IMR-90 (cell line): ENCODE measurements at regions not wholly inside any gene's neighbourhood (a gene's known extent, or its start where the extent isn't known, plus 50 kb on each side); places are given as distances from the start of the nearest gene placed in this dataset.

Experiments used
- ATAC-seq: fragments of 200-7000 bp; cut with Tn5 transposase; 2 replicates; pipeline ENCODE4 v1.9.1; 2020; ENCODE audit warnings: low read depth, mild to moderate bottlenecking, moderate library complexity
- BruUV-seq: library from RNA; stranded (reverse); fragments of 400-500 nt; replicated peaks from 2 replicates; lab custom pipeline; 2021; lab: Mats Ljungman, UMichigan
- CTCF ChIA-PET: fragments of 300-600 bp; formaldehyde crosslinking; extraction: SDS; loops from one replicate; lab custom pipeline; 2021; ENCODE audit warnings: antibody characterized with exemption; lab: Yijun Ruan, JAX
- POLR2A ChIA-PET: fragments of 300-600 bp; sonication (Branson Sonifier 250); formaldehyde crosslinking; loops from one replicate; lab custom pipeline; 2022; ENCODE audit warnings: antibody characterized with exemption; ENCODE audit not compliant: unreplicated experiment; lab: Charles Lee
- DNase-seq: peaks from one replicate; pipeline ENCODE4 v3.0.0; 2013
- H2AFZ ChIP-seq: replicated peaks from 2 replicates; pipeline ENCODE3; 2013; ENCODE audit warnings: low read length, mild to moderate bottlenecking; ENCODE audit not compliant: poor library complexity
- H2AK5ac ChIP-seq: 2 replicates; pipeline ENCODE4 v1.6.1; 2013; ENCODE audit warnings: low read depth, low read length, inconsistent platforms
- H2AK9ac ChIP-seq: replicated peaks from 2 replicates; pipeline ENCODE3; 2013; ENCODE audit warnings: mild to moderate bottlenecking, low read depth, low read length, moderate library complexity; ENCODE audit not compliant: poor library complexity
- H2BK120ac ChIP-seq: 2 replicates; pipeline ENCODE4 v1.6.1; 2013; ENCODE audit warnings: low read depth, low read length, inconsistent platforms
- H2BK15ac ChIP-seq: 3 replicates; pipeline ENCODE4 v1.6.1; 2013; ENCODE audit warnings: low read depth, low read length, inconsistent platforms
- H2BK20ac ChIP-seq: 2 replicates; pipeline ENCODE4 v1.6.1; 2013; ENCODE audit warnings: low read depth, mild to moderate bottlenecking, inconsistent platforms, low read length, moderate library complexity
- H2BK5ac ChIP-seq: 2 replicates; pipeline ENCODE4 v1.6.1; 2013; ENCODE audit warnings: mild to moderate bottlenecking, low read depth, low read length, inconsistent platforms; ENCODE audit not compliant: poor library complexity, severe bottlenecking
- H3K14ac ChIP-seq: replicated peaks from 2 replicates; pipeline ENCODE4 v1.6.1; 2013; ENCODE audit warnings: low read depth, low read length, inconsistent platforms
- H3K18ac ChIP-seq: 2 replicates; pipeline ENCODE4 v1.6.1; 2013; ENCODE audit warnings: low read depth, low read length, control low read depth
- H3K23ac ChIP-seq: 2 replicates; pipeline ENCODE4 v1.6.1; 2013; ENCODE audit warnings: low read depth, low read length, inconsistent platforms
- H3K27ac ChIP-seq: 2 replicates; pipeline ENCODE4 v1.5.1; 2013; ENCODE audit warnings: mild to moderate bottlenecking, control low read depth, low read length; ENCODE audit not compliant: insufficient read depth
- H3K27me3 ChIP-seq: 2 replicates; pipeline ENCODE4 v1.6.1; 2013; ENCODE audit warnings: low read length; ENCODE audit not compliant: control insufficient read depth, insufficient read depth
- H3K36me3 ChIP-seq: 2 replicates; pipeline ENCODE4 v1.6.1; 2013; ENCODE audit warnings: low read length, mixed read lengths; ENCODE audit not compliant: control insufficient read depth, insufficient read depth
- H3K4ac ChIP-seq: 2 replicates; pipeline ENCODE4 v1.6.1; 2013; ENCODE audit warnings: low read depth, low read length, inconsistent platforms
- H3K4me1 ChIP-seq: 2 replicates; pipeline ENCODE4 v1.6.1; 2013; ENCODE audit warnings: low read length, mixed read lengths; ENCODE audit not compliant: control insufficient read depth, insufficient read depth
- H3K4me2 ChIP-seq: 2 replicates; pipeline ENCODE4 v1.6.1; 2013; ENCODE audit warnings: low read depth, mild to moderate bottlenecking, control low read depth, low read length, moderate library complexity
- H3K4me3 ChIP-seq: 2 replicates; pipeline ENCODE4 v1.5.1; 2013; ENCODE audit warnings: low read depth, mild to moderate bottlenecking, control low read depth, low read length, moderate library complexity; ENCODE audit not compliant: insufficient read depth
- H3K56ac ChIP-seq: 2 replicates; pipeline ENCODE4 v1.6.1; 2013; ENCODE audit warnings: low read length, inconsistent platforms; ENCODE audit not compliant: insufficient read depth; ENCODE audit errors: extremely low read depth
- H3K79me1 ChIP-seq, 2 experiments: 2 replicates each; pipeline ENCODE4 v1.6.1; 2013; ENCODE audit warnings: low read length in 2 of 2, inconsistent platforms in 1 of 2, low read depth in 1 of 2
- H3K9ac ChIP-seq: 2 replicates; pipeline ENCODE4 v1.6.1; 2013; ENCODE audit warnings: low read depth, low read length, control low read depth
- H3K9me1 ChIP-seq: 2 replicates; pipeline ENCODE4 v1.6.1; 2013; ENCODE audit warnings: low read length, inconsistent platforms; ENCODE audit not compliant: insufficient read depth
- H3K9me3 ChIP-seq: 2 replicates; pipeline ENCODE4 v1.6.1; 2013; ENCODE audit warnings: low read length; ENCODE audit not compliant: control insufficient read depth, insufficient read depth
- H4K20me1 ChIP-seq: 2 replicates; pipeline ENCODE4 v1.6.1; 2013; ENCODE audit warnings: low read length, inconsistent platforms; ENCODE audit not compliant: insufficient read depth
- H4K5ac ChIP-seq: 2 replicates; pipeline ENCODE4 v1.6.1; 2013; ENCODE audit warnings: mild to moderate bottlenecking, low read depth, low read length, control low read depth
- H4K8ac ChIP-seq, 2 experiments: 2 replicates each; pipeline ENCODE4 v1.6.1; 2013; ENCODE audit warnings: low read depth in 2 of 2, low read length in 2 of 2, control low read depth in 1 of 2, inconsistent platforms in 1 of 2
- H4K91ac ChIP-seq: 2 replicates; pipeline ENCODE4 v1.6.1; 2013; ENCODE audit warnings: low read depth, low read length, inconsistent platforms; ENCODE audit not compliant: insufficient read depth
- RAD21 ChIP-seq: IDR thresholded peaks from 2 replicates; pipeline ENCODE4 v1.6.1; 2012; ENCODE audit warnings: low read length, improper control_type of control experiment
- WGBS, 2 experiments: methylation state at CpG; one replicate each; pipeline versions ENCODE4 v1.1.5 to v1.1.7; 2013; ENCODE audit warnings: missing lambda C conversion rate in 2 of 2; ENCODE audit not compliant: insufficient read length in 1 of 2; ENCODE audit errors: extremely low coverage in 2 of 2; 5-methylcytosine and 5-hydroxymethylcytosine counted together
- dilution Hi-C: fragments of 300-500 bp; cut with HindIII; formaldehyde crosslinking; loops from one replicate; pipeline ENCODE4 v1.14.3; 2018; ENCODE audit warnings: low sequenced_read_pairs; ENCODE audit not compliant: unreplicated experiment
- in situ Hi-C: fragments of 300-500 bp; cut with MboI; formaldehyde crosslinking; loops from 3 replicates; pipeline ENCODE4 v1.14.3; 2019; ENCODE audit warnings: low sequenced_read_pairs, inconsistent platforms, mixed read lengths
- intact Hi-C: fragments of 100-400 bp; cut with micrococcal nuclease; formaldehyde crosslinking; loops from 2 replicates; pipeline ENCODE4 v1.10.0; 2022
- TF ChIP-seq, protein P1 (sequence below): fragments of 150-350 bp; IDR thresholded peaks from 2 replicates; pipeline ENCODE4 v1.6.1; 2017; ENCODE audit warnings: mild to moderate bottlenecking, antibody characterized with exemption, low read length, low read depth

- no peak overlapping the region for H3K23ac ChIP-seq
- H4K5ac ChIP-seq = no peak overlapping the region
- no peak overlapping the region; the same call in 1 of the 2 replicates for H2AK5ac ChIP-seq
- intact Hi-C loops (no loop called here), dilution Hi-C loops (no loop called here), in situ Hi-C loops (no loop called here)
- no peak for TF ChIP-seq RAD21
- TF ChIP-seq, protein P1, sequence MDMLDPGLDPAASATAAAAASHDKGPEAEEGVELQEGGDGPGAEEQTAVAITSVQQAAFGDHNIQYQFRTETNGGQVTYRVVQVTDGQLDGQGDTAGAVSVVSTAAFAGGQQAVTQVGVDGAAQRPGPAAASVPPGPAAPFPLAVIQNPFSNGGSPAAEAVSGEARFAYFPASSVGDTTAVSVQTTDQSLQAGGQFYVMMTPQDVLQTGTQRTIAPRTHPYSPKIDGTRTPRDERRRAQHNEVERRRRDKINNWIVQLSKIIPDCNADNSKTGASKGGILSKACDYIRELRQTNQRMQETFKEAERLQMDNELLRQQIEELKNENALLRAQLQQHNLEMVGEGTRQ = no peak
- H2BK20ac ChIP-seq = 0 out of 2 replicates have a peak overlapping the region, but pooled peaks have one; percentile 18
- H3K56ac ChIP-seq = no peak overlapping the region
- H3K9me1 ChIP-seq = no peaks in the 10 kb centered on the region
- no peak overlapping the region for H2AK9ac ChIP-seq
- no CpG with 5 or more reads among the region's 2 CpGs for WGBS, 2 experiments
- ATAC-seq = peak; percentile 46
- H2BK120ac ChIP-seq = no peak overlapping the region
- H4K20me1 ChIP-seq = no peaks in the 10 kb centered on the region
- H3K79me1 ChIP-seq = no peaks in the 10 kb centered on the region
- no peak overlapping the region for H3K14ac ChIP-seq
- H3K4me1 ChIP-seq = peaks cover 2% of the 10 kb centered on the region
- no peak overlapping the region for H3K27ac ChIP-seq
- POLR2A ChIA-PET = no interaction called here
- CTCF ChIA-PET = interaction anchor here (0.6 kb wide), 1 partner anchor 1476 kb away, joined by 3 read pairs; no protein-coding TSS in a partner anchor
- no peak overlapping the region for H2AFZ ChIP-seq
- H3K27me3 ChIP-seq = no peaks in the 10 kb centered on the region
- H2BK15ac ChIP-seq = no peak overlapping the region
- DNase-seq = peak; percentile 77
- no peak overlapping the region for H3K9ac ChIP-seq
- no peaks in the 10 kb centered on the region for H3K36me3 ChIP-seq
- H3K4me2 ChIP-seq = no peak overlapping the region
- H3K18ac ChIP-seq = no peak overlapping the region
- H2BK5ac ChIP-seq = no peak overlapping the region
- BruUV-seq = no TSS peak
- no peaks in the 10 kb centered on the region for H3K9me3 ChIP-seq
- H4K91ac ChIP-seq = no peak overlapping the region
- H3K4me3 ChIP-seq = no peak overlapping the region
- no peak overlapping the region for H3K4ac ChIP-seq
- no peak overlapping the region for H4K8ac ChIP-seq
These were observed 348.1 kb downstream of the RAPGEF2 start for GRCh38 chr4:159451006-159451405.
